Mesothelial cell of epicardium (in vitro differentiated cells): ENCODE measurements at regions not wholly inside any gene's neighbourhood (a gene's known extent, or its start where the extent isn't known, plus 50 kb on each side); places are given as distances from the start of the nearest gene placed in this dataset.

ENCODE experiments used
- DNase-seq, 2 experiments: peaks; one replicate each; pipeline ENCODE4 v3.0.0; 2021; ENCODE audit warnings: low spot score in 2 of 2; ENCODE audit not compliant: unreplicated experiment in 2 of 2
- H3K27ac Mint-ChIP-seq: 2 replicates; pipeline ENCODE4 v1.8.0; 2021; ENCODE audit warnings: mixed read lengths
- H3K27me3 Mint-ChIP-seq: 2 replicates; pipeline ENCODE4 v1.8.0; 2021; ENCODE audit warnings: low read depth, mixed read lengths
- H3K36me3 Mint-ChIP-seq: 2 replicates; pipeline ENCODE4 v1.8.0; 2021; ENCODE audit warnings: mixed read lengths
- H3K4me1 Mint-ChIP-seq: 2 replicates; pipeline ENCODE4 v1.8.0; 2021; ENCODE audit warnings: mixed read lengths
- H3K4me3 Mint-ChIP-seq: 2 replicates; pipeline ENCODE4 v1.8.0; 2021; ENCODE audit warnings: mild to moderate bottlenecking, moderate library complexity, mixed read lengths
- H3K9me3 Mint-ChIP-seq: 2 replicates; pipeline ENCODE4 v1.8.0; 2021; ENCODE audit warnings: mixed read lengths
- TF ChIP-seq, protein P1 (sequence below): fragments of 200-600 bp; sonication (generic); IDR thresholded peaks from one replicate; pipeline ENCODE4 v1.5.0; 2021; ENCODE audit warnings: antibody characterized with exemption; ENCODE audit not compliant: unreplicated experiment

DNA sequence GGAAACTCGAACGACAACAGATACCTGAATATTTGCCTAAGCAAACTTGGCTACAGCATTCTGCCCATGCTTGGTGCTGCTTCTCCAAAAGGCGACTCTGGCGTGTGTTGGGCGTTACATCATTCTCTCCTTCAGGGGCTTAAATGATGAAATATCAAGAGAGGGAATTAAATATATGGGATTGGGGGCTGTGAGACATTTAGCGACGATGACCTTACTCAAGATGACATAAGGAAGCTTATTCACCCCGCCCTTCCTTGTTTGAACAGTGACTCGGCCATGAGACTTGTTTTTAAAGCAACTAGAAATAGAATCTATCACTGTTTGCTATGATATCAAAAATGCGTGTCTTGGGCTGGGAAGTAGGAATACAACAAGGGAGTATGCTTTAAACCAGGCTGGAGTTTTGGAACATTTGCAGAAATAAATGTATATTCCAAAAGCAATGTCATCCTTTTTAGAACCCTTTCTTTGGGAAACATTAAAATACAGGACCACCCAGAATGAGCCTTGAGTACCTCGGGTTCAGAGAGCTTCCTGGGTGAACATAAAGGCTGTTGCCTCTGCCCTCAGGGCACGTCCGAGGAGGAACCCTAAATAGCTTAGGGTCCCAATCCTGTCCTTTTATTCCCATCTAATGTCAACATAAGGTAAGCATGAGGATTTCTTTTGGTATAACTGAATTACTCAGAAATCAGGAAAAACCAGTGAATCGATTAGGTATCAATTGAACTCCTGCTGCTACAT, 123.3 kb upstream of the SLC45A1 start:
- Mint-ChIP-seq H3K36me3 (no peaks in the 10 kb centered on the region), H3K4me3 (no peak overlapping the region), H3K27ac (peak overlapping the region; percentile 91), H3K4me1 (peaks cover 29% of the 10 kb centered on the region), H3K9me3 (no peaks in the 10 kb centered on the region), H3K27me3 (no peaks in the 10 kb centered on the region)
- DNase-seq = no peak
- TF ChIP-seq, protein P1, sequence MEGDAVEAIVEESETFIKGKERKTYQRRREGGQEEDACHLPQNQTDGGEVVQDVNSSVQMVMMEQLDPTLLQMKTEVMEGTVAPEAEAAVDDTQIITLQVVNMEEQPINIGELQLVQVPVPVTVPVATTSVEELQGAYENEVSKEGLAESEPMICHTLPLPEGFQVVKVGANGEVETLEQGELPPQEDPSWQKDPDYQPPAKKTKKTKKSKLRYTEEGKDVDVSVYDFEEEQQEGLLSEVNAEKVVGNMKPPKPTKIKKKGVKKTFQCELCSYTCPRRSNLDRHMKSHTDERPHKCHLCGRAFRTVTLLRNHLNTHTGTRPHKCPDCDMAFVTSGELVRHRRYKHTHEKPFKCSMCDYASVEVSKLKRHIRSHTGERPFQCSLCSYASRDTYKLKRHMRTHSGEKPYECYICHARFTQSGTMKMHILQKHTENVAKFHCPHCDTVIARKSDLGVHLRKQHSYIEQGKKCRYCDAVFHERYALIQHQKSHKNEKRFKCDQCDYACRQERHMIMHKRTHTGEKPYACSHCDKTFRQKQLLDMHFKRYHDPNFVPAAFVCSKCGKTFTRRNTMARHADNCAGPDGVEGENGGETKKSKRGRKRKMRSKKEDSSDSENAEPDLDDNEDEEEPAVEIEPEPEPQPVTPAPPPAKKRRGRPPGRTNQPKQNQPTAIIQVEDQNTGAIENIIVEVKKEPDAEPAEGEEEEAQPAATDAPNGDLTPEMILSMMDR = no peak

DNA sequence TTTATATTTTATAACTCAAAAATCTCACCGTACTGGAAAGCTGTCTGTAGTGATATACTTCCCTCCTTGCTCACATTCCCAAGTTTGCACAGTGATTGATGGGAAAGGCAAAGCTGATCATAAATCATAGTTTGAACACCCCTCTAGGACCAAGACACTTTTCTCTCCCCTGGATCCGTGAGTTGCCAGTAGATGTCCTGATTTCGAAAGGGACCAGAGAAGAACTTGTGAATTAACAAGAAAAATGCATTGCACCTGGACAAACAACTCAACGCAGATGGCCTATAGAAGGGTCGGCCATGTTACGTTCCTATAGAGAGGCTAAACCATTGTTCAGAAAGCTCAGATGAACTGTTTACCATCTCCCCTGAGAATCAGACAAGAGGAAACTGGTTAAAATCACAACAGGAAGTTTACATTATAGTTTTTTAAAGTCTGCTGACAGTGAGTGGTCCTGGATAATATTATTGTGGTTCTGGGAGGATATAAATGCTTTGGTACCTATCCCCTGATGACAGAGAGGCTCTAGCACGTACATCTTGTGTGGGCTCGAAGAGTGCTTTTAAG, 124.0 kb upstream of the SLC45A1 start:
- Mint-ChIP-seq H3K27me3 (no peaks in the 10 kb centered on the region), H3K27ac (peak overlapping the region; percentile 91), H3K4me3 (no peak overlapping the region), H3K36me3 (no peaks in the 10 kb centered on the region), H3K4me1 (peaks cover 27% of the 10 kb centered on the region), H3K9me3 (no peaks in the 10 kb centered on the region)
- no peak for DNase-seq
- TF ChIP-seq, protein P1 = no peak

DNA sequence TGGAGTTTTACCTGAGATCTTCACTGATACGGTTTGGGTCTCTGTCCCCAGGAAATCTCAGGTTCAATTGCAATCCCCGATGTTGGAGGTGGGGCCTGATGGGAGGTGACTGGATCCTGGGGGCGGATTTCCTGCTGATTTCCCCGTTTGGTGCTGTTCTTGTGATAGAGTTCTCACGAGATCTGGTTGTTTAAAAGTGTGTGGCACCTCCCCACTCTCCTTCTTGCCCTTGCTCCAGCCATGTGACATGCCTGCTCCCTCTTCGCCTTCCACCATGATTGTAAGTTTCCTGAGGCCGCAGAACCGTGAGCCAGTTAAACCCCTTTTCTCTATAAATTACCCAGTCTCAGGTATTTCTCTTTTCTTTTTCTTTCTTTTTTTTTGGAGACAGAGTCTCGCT, 126.4 kb upstream of the SLC45A1 start:
- Mint-ChIP-seq H3K9me3 (no peaks in the 10 kb centered on the region), H3K36me3 (no peaks in the 10 kb centered on the region), H3K27ac (no peak overlapping the region), H3K4me3 (no peak overlapping the region), H3K27me3 (no peaks in the 10 kb centered on the region), H3K4me1 (peaks cover 24% of the 10 kb centered on the region)
- no peak for DNase-seq
- TF ChIP-seq, protein P1 = no peak

DNA sequence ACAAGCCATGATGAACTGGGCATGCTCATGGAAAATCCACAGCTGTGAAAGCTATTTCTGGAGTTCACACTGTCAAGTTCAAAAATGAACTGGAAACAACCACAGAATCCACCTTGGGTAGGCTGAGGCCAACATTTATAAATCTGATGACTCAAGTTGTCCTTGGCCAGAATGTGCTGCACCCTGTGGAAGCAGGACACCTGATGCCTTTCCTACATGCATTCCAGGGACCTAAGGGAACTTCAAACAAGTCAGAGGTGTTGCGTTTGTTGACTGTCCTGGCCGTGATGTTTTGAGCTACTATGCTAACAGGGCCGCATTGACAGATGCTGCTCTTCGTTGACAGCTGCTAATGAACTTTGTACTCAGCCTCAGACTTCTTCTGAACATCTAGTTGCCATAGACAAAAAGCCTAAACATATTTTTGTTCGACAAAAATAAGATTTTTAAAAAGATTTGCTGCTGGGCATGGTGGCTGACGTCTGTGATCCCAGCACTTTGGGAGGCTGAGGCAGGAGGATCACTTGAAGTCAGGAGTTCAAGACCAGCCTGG, 127.9 kb upstream of the SLC45A1 start:
- DNase-seq = no peak
- Mint-ChIP-seq H3K4me3 (no peak overlapping the region), H3K36me3 (no peaks in the 10 kb centered on the region), H3K27ac (no peak overlapping the region), H3K4me1 (peaks cover 21% of the 10 kb centered on the region), H3K27me3 (no peaks in the 10 kb centered on the region), H3K9me3 (no peaks in the 10 kb centered on the region)
- TF ChIP-seq, protein P1 = no peak

DNA sequence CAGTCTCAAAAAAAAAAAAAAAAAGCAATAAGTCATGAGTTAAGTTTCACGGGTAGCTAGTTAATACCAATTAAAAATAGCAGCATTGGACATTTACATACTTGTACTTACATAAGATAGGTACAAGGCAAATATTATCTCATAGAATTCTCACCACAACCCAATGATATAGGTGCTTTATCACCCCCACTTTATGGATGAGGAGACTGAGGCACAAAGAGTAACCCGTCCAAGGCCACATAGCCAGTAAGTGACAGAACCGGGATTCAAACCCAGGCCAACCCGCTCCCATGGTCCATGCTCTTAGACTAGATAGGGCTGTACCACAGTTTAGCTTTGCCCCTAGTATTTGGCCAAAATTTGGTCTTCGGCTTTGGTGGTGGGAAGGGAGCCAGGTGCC, 132.5 kb upstream of the SLC45A1 start:
- H3K9me3 Mint-ChIP-seq = no peaks in the 10 kb centered on the region
- no peak overlapping the region for H3K4me3 Mint-ChIP-seq
- TF ChIP-seq, protein P1 = no peak
- H3K36me3 Mint-ChIP-seq = no peaks in the 10 kb centered on the region
- H3K27ac Mint-ChIP-seq = no peak overlapping the region
- H3K4me1 Mint-ChIP-seq = peaks cover 18% of the 10 kb centered on the region
- H3K27me3 Mint-ChIP-seq = no peaks in the 10 kb centered on the region
- DNase-seq = no peak
